ENCODE measurements at regions not wholly inside any gene's neighbourhood (a gene's known extent, or its start where the extent isn't known, plus 50 kb on each side); places are given as distances from the start of the nearest gene placed in this dataset.

DNA sequence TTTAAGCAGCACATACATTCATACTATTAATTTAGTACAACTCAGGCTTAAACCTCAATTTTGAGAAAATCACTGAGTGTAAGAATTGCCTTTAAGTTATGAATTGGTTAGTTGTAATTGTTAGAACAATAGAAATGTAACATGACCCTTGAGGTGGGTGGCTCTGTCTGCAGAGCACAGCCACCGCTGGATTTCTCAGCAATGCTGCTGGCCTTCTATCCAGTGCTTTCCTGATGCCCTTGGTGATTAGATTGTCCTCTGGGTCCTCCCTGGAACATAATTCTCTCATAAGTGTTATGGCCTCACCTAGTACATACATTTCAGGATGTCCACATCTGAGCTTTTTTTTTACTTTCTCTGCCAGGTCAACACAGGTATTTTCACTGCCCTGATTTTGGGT lies 213.2 kb downstream of the SLC7A11 start:
- no peak for FAIRE-seq

DNA sequence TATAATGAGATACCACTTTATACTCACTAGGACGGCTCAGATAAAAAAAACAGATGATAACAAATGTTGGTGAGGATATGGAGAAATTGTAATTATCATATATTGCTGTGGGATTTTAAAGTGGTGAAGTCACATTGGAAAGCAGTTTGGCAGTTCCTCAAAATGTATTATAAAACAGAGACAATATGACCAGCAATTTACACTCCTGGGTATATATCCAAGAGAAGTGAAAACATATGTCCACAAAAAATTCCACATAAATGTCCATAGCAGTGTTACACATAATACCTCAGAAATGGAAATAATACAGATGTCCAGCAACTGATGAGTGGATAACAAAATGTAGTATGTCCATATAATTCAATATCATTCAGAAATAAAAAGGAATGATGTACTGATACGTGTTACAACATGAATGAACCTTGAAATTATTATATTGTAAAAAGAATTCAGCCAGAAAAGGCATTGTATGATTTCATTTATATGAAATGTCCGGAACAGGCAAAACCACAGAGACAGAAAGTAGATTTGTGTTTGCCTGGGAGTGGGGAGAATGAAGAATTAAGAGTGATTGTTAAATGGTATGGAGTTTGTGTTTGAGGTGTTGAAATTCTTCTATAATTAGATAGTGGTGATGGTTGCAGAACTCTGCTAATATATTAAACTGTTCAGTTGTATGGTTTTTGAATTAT lies 220.9 kb downstream of the SLC7A11 start:
- FAIRE-seq (no peak), DNase-seq (ENCODE audit: low spot score) (no peak)

More for the DNA sequence above, 213.2 kb downstream of the SLC7A11 start:
- DNase-seq (ENCODE audit: low spot score), result no peak

DNA sequence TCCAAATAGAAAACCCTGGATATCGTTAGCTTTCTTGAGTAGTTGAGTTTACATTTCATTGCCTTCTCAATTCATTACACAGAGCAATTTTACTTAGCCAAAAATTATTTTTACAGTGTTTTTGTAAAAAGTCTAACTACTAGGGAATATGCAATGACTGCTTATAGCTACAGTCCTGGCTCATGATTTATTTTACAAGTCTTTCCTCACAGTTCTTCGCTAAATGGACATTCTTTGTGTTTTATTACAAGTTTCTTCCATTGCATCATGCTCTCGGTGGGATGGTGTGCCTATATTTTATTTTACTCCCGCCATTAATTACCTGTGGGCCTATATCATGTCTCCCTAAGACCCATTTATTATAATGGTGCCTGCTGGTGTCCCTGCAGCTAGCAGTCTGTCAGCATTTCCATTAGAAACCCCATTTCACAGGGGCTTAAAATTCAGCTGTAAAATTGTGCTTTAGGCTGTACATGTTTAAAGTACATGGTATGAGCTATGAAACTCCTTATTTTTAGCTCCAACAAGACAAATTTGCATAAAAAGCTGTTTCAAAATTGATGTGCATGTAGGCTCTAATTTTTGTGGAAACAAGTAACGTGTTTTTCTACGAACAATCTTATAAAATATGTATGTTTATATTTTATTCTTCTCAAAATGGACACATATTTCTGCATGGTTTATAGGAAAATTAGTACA lies 227.4 kb downstream of the SLC7A11 start:
- FAIRE-seq (no peak), DNase-seq (ENCODE audit: low spot score) (no peak)

DNA sequence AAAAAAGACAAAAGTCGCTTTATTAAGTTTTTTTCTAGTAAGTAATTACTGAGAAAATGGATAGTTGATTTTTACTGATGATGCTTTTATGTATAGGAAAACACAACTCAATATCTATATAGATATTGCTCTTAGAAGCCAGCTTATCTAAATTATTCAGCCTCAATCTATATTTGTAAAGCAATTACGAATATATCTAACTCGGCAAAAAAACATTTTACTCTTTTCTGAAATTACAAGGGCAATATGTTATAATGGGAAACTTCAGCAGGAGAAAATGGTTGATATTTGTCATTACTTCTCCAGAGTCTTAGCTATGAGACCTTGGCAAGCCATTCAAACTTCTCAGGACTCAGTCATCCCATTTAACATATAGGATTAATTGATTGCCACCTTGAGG lies 228.5 kb downstream of the SLC7A11 start:
- FAIRE-seq, result no peak
- DNase-seq (ENCODE audit: low spot score), result no peak

DNA sequence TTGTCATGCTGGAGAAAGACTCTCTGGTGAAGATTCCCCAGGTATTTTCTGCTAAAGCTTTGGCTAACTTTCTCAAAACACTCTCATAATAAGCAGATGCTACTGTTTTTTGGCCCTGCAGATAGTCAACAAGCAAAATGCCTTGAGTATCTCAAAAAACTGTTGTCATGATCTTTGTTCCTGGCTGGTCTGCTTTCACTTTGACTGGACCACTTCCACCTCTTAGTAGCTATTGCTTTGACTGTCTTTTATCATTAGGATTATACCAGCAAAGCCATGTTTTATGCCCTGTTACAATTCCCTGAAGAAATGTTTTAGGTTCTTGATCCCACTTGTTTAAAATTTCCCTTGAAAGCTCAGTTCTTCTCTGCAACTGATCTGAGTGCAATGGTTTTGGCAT lies 231.5 kb downstream of the SLC7A11 start:
- DNase-seq (ENCODE audit: low spot score) (no peak), FAIRE-seq (no peak)

DNA sequence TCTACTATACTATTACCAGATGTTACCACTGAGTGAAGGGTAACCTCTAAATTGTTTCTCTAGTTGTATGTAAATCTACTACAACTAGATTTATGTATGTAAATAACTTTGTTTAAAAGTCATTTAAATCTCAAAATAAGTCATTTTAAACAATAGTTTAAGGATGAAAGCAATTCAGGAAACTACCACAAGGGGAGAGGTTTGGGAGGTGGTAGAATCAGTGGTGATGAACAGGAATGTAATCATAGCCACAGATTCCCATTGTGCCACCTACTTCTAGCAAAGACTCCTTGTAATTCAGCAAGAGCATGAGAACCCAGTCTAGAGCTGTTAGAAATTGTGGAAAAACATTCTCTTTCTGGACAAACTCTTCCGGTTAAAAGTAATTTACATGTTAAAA lies 234.6 kb downstream of the SLC7A11 start:
- no peak for FAIRE-seq
- peak; percentile 3 for DNase-seq (ENCODE audit: low spot score)

DNA sequence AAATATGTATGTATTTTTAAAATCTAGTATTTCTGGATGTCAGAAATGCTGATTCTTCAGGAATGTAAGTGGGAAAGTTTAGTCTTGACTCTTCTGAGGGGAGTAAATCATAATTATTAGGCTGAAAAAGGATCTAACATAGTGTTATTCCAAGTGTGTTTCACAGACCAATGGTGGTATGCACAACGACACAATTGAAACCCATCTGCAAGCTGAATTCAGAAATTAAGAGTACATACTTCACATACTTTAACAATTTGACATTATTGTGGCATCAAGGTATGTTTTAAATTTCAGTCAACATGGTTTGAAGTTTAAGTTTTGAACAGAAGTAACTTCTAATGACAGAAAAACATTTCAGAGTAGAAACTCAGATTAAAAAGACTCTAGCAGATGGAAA lies 236.7 kb downstream of the SLC7A11 start:
- no peak for FAIRE-seq
- DNase-seq (ENCODE audit: low spot score), result no peak

DNA sequence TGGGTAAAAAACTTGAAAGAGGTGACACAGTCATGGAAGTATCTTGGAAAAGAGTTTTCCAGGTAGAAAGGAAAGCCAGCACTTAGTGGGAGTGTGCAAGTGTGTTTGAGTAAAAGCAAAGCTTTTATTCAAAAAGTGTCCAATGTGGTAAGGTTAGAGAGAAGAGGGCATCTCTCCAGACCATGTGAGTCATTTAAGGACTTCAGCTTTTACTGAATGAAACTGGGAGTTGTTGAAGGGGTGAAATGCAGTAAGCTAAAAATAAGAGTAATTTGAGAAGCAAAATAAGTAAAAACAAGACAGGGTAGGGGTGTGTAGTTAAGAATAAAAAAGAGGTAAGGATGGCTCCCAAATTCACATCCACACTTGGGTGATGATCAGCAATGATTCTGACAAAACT lies 238.9 kb downstream of the SLC7A11 start:
- no peak for FAIRE-seq
- DNase-seq (ENCODE audit: low spot score), result no peak

DNA sequence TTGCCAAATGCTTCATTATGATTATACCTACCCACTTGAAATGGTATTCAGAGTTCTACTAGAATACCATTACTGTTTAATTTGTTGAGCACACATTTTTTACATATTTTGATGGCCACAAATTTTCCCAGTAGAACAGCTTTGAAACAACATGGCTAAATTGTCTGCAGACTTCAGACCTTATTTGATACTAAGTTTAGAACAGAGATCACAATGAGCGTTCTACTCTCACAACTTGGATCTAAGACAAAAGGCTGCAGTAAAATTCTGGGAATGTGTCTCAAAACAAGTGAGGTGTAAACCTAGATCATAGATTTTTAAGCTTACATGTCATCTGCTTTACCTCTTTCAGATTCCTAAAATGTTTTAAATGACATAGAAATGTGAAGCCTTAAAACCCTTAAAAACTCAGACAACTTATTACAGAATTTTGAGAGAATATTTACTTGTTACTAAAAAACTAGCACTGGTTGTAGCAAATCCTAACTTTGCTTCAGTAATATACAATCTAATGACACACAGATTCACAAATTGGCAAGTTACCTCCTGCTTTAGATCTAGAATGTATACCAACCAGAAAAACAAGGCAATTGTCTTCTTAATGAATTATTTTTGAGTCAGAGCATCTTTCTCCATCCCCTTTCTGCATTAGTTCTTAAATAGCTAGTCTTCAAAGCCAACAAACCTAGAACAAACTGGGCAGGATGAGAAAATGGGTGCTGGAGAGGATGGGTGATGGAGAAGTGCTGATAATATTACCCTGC lies 243.3 kb downstream of the SLC7A11 start:
- no peak for FAIRE-seq
- no peak for DNase-seq (ENCODE audit: low spot score)

DNA sequence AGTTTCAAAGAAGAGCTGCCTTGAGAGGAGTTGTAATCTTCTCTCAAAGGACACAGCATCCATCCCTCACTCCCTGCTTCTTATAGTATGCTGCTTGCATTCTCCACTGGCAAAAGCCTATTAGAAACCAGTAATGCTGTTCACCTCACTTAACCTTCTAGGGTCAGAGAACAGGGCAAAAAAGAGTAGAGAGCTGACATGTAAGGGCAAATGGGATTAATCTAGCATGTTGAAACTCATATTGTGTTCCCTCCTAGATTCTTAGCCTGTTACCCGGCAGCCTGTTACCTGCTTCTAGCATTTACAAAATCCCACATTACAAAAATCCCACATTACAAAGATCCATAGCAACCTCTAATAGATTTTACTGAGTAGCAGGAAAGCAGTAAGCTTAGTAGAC lies 244.7 kb downstream of the SLC7A11 start:
- FAIRE-seq (no peak), DNase-seq (ENCODE audit: low spot score) (no peak)

DNA sequence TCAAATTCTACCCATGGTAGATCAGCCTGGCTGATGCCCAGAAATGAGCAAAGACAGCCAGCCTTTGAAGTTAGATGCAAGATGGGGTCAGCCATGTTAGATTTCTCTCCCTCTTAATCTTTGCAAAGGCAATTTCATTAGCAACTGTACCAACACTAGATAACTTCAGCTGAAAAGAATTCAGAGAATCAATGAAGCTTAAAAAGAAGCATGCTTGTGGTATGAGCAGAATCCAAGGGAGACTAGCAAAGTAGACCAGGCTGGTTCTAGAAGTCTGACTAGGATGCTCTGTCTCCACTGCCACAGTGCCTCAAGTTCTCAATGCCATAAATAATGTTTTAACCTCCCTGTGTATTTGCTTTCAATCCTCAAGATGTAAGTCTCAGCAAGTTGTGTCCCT lies 247.3 kb downstream of the SLC7A11 start:
- DNase-seq (ENCODE audit: low spot score), result no peak
- no peak for FAIRE-seq

DNA sequence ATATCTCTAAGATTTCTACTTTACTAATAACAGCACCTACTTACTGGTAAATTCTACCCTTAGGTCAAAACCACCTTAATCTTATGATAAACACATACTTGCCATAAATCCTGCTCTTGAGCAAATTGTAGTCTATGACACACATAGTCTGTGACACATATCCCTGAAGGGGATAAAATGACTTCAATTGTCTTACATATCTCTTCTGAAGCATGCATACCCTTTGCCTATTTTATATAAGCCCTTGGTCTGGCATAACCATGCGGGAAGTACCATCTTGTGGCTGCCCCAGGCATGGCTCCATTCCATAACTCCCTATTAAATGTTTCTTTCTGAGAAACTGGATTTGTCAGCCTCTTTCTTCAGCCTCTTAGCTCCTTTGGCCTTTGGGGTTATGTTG lies 248.9 kb downstream of the SLC7A11 start:
- DNase-seq (ENCODE audit: low spot score), result no peak
- FAIRE-seq, result no peak

DNA sequence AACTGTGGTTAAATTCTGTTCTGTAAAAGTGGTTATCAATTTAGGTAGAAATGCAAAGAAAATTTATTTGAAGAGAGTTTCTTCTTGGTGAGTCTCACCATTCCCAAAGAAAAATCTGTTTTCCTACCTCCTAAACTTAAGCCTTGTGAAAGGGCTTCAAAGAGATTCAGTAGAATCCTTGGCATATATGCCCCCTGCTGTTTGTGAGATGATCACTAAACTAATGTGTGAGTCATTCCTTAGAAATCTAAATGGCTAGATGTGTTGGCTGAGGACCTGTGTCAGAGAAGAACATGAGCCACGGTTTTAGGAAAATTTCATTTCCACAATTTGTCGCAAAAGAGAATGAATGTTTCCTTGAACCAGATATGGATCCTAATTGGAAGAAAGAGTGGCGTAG lies 260.9 kb downstream of the SLC7A11 start:
- FAIRE-seq (no peak), DNase-seq (ENCODE audit: low spot score) (peak; percentile 9)

DNA sequence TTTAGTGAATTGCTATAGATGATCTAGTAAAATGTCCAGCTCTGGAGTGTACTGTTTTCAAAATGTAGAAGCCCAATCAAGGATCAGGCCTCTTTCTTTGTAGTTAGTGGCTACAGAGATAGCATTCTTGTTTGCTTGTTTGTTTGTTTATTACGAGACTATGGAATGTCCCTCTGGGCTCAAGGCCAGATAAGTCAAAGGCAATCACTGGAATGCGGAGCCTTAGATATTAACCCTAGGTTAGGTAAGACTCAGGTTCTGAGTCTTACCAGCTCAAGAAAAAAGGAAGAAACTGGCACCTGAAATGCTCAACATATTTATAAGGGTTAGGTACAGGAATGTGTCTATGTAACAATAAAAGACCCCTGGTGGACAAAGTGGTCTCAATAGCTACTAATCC lies 261.5 kb downstream of the SLC7A11 start:
- FAIRE-seq (no peak), DNase-seq (ENCODE audit: low spot score) (no peak)

DNA sequence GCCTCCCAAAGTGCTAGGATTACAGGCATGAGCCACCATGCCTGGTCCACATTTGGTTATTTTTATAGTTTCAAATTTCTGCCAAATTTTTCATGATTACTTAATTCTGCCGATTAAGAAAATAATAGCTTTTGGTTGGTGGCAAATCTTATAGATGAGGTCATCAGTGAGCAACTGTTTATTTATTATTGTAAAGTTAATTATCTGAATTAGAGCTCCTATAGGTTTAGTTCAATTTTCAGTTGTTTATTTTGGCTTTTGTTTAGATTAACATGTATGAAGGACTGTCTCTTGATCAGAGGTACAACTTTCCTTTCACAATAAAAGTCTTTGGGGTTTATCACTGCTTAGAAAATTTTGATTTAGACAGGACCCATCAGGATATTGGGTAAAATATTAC lies 262.2 kb downstream of the SLC7A11 start:
- FAIRE-seq, result no peak
- DNase-seq (ENCODE audit: low spot score), result no peak

DNA sequence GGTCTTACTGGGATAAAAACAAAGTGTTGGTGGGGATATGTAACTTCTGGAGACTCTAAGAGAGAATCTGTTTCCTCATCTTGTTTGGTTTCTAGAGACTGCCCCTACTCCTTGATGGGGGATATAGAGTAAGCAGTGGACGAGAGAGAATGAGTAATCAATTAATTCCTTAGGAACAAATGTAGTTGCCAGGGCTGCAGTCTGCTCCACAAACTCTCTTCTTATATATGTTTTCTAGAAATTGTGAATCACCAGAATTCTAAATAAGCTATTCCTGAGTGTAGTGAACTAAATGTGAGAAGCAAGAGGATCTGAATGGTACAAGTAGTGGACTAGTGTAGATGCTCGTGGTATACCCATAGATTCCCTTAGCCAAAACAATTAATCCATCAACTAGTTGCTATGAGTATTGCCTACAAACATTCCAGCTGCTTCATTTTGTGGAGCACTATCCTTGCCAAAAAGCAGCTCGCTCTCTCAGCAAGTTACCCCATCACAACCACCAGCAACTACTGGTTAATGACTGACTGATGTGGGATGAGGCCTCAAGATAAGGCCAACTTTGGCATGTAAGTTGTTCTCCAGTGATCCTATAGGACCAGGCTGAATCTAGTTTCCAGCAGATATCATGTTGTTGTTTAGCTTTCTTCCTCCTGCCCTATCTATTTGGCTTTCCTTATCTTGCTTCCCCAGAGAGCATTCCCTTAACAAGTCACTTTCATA lies 273.0 kb downstream of the SLC7A11 start:
- DNase-seq (ENCODE audit: low spot score) (no peak), FAIRE-seq (no peak)

DNA sequence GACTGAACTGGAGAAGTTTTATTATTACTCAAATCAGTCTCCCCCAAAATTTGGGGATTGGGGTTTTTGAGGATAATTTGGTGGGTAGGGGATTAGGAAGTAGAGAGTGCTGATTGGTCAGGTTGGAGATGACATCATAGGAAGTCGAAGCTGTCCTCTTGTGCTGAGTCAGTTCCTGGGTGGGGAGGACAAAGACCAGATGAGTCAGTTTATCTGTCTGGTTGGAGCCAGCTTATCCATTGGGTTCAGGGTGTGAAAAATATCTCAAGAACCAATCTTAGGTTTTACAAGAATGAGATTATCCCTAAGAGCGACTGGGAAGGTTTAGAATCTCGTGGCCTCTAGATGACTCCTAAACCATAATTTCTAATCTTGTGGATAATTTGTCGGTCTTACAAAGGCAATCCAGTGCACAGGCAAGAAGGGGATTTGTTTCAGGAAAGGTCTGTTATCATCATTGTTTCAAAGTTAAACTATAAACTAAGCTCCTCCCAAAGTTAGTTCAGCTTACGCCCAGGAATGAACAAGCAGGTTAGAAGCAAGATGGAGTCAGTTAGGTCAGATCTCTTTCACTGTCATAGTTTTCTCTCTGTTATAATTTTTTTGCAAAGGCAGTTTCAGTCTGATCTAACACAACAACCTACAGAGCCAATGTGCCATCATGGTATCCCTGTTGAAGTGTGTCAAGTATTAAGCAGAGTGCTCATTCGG lies 274.5 kb downstream of the SLC7A11 start:
- no peak for FAIRE-seq
- no peak for DNase-seq (ENCODE audit: low spot score)

DNA sequence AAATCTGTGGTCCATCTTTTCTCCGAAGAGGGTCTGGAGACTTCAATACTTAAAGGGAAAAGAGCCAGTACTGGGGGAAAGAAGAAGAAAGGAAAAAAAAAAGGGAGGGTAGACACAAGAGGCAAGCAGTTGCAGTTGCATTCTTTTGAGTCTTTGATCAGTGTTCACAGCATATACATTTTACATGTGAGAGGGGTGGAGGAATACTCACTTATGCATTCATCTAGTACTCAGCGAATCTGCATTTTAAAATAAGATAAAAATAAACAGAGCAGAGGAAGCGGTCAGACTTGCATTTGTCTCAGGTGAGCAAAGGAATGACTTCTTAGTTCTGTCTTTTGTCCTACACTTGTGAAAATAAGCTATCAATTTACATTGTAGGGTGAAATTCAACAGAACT lies 275.6 kb downstream of the SLC7A11 start:
- FAIRE-seq, result no peak
- no peak for DNase-seq (ENCODE audit: low spot score)

DNA sequence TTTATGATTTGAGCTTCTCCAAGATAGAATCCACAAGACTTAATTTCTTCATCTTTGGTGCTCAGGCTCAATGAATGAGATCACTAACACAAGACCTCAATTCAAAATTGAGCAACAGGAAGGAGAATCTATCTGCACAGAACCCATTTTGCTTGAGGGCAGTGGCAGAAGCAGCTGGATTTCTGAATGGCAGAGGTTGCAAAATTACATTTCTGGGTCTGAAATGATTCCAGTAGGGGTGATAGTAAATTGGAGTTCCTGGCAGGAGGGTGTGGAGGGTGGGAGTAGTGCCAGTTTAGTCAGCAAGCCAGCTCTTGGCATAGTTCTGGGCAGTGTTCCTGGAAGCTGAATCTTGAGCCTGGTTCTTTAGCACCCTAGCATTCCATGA lies 281.1 kb downstream of the SLC7A11 start:
- FAIRE-seq (no peak), DNase-seq (ENCODE audit: low spot score) (no peak)

DNA sequence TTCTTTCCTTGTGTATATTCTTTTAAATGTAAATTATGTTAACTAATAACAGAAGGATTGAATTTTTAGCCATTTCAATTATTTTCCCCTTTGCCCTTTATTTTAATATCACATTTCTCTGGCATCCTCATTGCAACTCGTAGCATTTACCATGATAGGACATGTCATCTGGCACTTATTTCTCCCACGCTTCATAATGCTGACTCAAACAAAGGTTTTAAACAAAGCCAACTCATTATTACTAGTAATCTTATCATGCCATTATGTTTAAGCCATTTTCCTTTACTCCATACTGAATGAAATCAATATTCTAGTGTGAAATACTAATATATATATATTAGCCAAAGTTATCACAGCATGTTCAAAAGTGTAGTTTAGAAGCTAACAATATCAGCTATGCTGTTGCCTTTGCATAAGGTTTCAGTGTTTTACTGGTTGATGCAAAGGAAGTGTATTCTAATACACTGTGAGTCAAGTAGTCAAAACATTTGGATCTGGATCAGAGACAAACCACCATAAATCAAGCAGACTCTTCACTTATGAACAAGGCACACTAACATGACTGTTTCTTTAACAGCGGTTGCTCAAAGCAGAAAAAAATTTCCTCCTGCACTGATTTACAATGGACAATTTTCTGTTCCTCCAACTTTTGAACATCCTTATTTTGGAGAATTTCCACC lies 281.6 kb downstream of the SLC7A11 start:
- DNase-seq (ENCODE audit: low spot score), result no peak
- no peak for FAIRE-seq

DNA sequence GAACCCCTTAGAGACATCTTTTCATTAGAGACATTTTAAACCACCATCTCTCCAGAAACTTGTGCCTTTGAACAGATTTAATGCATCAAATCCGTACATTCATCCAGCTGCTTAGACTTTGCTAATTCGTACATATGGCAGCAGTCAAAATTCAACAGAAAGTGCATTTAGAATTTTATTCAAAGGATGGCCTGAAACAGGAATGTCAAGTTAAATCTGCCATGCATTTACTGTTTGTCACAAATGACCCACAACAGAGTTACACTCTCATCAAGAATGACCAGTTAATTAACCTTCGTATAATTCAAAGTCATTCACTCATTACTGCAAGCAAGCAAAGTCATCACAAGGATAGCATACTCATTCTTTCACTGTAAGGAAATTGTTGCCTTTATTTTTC lies 284.3 kb downstream of the SLC7A11 start:
- FAIRE-seq, result no peak

More for the DNA sequence above, 284.3 kb downstream of the SLC7A11 start:
- DNase-seq (ENCODE audit: low spot score), result no peak

Data from urothelium cell line (cell line).